Liver (tissue), 3 donors: ENCODE measurements at regions not wholly inside any gene's neighbourhood (a gene's known extent, or its start where the extent isn't known, plus 50 kb on each side); places are given as distances from the start of the nearest gene placed in this dataset.

Experiments
- CTCF ChIP-seq: fragments of 150-350 bp; IDR thresholded peaks from 2 replicates; pipeline ENCODE4 v1.5.1; 2017; ENCODE audit warnings: improper control_type of control experiment, low read depth, low read length; ENCODE audit not compliant: missing input control
- GABPA ChIP-seq, 2 donors: IDR thresholded peaks in 1 of 2; conservative IDR thresholded peaks in 1 of 2; 2 replicates each; pipeline ENCODE4 v1.6.1; 2016; ENCODE audit warnings: antibody characterized with exemption in 2 of 2, mild to moderate bottlenecking in 1 of 2, moderate library complexity in 1 of 2
- JUND ChIP-seq, 2 donors: IDR thresholded peaks; 2 replicates each; pipeline ENCODE4 v1.6.1; 2016; ENCODE audit warnings: antibody characterized with exemption in 2 of 2
- REST ChIP-seq: IDR thresholded peaks from 2 replicates; pipeline ENCODE4 v1.6.1; 2016; ENCODE audit warnings: antibody characterized with exemption, mild to moderate bottlenecking
- ZBTB33 ChIP-seq: IDR thresholded peaks from 2 replicates; pipeline ENCODE4 v1.6.1; 2016; ENCODE audit warnings: antibody characterized with exemption
- donor health status: healthy.
- donor health status: healthy.

GRCh38 chr3:6182476-6182875, 678.4 kb upstream of the GRM7 start:
- TF ChIP-seq CTCF (no peak), JUND (IDR thresholded peaks at IDR 0.05) (no peak), GABPA (IDR thresholded peaks at IDR 0.05 in 1 of 2, conservative IDR thresholded peaks at IDR 0.05 in 1 of 2) (no peak), REST (no peak), ZBTB33 (no peak)
